ENCODE measurements at regions not wholly inside any gene's neighbourhood (a gene's known extent, or its start where the extent isn't known, plus 50 kb on each side); places are given as distances from the start of the nearest gene placed in this dataset.
"Not testable (repeated sequence)": the region's sequence is repeated elsewhere in the genome, so short reads cannot be mapped to it uniquely, and the experiment has no call there.

DNA sequence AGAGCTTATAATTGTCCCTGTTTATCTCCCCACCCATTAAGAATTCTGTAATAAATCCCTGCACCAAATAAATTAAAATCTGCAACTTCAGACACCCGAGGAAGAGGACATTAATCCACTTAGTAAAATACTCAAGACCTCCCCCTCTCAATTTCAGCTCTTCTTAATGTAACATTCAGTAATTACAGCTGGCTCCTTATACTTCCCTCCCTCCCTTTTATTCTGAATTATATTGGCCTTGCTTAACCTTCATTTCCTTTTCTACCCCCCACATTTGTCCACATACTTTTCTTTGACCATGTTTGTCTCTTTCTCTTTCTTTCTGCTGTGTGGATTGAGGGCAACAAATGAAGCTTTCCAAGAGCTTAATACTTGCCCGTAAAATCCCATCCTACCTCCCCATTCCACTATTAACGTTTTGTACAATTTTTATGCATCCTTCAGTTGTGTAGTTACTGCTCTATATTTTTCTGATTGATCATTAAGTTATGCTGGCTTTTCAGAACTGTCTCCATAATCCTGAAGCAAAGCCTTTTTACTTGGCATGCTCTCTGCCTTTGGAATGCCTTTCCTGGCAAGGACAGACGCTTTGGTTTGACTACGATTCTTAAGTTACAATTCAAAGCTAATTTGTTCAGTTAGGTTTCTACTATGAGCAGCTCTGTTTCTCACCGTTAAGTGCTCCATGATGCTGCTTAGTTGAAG lies 580.1 kb downstream of the ZEB2 start:
- DNase-seq (ENCODE audit: insufficient read length, low spot score) (no peak), FAIRE-seq (no peak)

DNA sequence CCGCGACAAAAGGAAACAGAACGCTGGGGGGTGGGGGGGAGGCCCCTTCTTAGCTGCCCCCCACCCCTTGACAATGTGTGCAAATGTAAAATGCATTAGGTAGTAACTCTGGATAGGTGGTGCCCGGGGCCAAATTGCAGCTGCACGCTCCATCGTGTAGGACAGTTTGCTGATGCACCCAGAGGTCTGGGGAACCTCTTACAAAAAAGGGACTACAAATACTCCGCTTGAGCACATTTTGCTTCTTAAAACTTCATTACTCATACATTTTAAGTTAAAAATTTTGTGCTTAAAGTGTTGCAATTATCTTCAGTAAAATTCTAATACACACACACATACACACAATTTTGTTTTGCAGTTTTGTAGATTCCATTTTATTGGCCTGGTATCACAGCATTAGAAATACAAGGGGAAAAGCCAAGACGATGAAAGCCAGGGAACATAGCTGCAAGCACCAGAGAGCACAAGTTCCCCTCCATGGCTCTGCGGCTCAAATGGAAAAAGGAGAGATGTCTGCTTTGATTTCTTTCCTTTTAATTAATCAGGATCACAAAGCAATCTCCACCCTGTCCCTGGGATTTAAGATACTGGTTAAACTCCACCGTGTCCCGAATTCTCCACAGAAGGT lies 582.1 kb downstream of the ZEB2 start:
- DNase-seq (ENCODE audit: insufficient read length, low spot score) (no peak), FAIRE-seq (peak; percentile 11)

DNA sequence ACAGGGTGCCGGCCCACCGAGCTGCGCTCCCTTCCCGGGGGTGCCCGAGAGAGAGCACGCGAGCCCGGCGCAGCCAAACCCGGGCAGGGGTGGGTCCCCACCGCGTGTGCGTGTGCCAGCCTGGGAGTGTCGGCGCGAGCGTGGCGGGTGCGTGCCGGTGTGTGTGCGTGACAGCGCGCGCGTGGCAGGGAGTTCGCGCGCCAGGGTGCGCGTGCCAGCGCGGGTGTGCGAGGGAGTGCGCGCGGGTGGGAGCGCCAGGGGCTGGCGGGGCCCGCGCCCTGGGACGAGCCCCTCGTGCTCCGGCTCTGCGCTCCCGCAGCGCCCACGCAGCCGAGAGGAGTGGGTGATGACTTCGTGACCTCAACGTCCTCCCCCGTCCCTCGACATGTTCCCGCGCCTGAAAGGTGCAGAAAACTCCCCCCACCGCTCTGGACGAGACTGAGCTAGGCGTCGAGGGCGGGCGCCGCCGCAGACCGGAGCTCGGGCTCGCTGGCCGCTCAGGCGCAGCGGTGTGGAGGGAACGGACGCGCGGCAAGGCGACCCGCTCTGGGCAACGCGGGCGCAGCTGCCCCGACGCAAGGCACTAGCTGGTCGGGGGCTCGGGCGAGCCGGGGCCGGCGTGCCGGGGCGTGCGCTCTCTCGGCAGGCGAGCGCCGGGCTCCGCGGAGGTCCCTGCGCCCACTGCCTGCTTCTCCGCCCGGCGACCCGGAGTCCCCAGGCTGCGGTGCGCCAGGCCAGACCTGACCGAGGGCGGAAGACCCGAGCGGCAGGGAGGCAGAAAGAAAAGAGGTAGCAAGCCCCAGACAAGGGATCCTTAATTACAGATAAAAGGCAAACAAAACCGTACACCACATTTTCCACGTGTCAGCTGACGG lies 582.8 kb downstream of the ZEB2 start:
- FAIRE-seq (peak; percentile 23), DNase-seq (ENCODE audit: insufficient read length, low spot score) (no peak)

DNA sequence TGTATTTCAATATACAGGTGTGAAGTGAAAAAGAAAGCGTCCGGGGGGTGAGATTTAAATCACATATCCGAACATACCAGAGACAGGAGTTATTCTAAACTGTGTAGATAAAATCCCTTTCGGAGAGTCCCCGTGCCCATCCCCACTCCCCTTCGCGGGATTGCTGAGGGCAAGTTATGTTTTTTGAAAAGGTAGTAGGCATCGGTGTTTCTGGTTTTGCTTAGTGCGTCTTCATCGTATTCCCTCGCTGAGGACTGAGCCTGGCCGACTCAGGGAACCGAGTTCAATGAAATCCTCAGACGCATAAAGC lies 583.4 kb downstream of the ZEB2 start:
- no peak for DNase-seq (ENCODE audit: insufficient read length, low spot score)
- FAIRE-seq = no peak

DNA sequence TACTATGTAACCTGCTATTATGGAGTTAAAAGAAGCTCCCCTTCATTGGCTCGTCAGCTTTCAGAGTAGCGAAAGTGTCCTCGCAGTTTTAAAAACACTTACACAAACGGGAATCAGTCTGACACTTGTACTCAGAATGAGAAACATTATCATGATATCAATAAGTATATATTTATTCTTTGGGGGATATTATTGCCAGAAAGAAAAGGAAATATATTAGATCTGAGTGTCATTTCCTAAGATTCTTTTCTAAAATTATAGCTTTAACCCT lies 584.5 kb downstream of the ZEB2 start:
- FAIRE-seq = no peak
- no peak for DNase-seq (ENCODE audit: insufficient read length, low spot score)

DNA sequence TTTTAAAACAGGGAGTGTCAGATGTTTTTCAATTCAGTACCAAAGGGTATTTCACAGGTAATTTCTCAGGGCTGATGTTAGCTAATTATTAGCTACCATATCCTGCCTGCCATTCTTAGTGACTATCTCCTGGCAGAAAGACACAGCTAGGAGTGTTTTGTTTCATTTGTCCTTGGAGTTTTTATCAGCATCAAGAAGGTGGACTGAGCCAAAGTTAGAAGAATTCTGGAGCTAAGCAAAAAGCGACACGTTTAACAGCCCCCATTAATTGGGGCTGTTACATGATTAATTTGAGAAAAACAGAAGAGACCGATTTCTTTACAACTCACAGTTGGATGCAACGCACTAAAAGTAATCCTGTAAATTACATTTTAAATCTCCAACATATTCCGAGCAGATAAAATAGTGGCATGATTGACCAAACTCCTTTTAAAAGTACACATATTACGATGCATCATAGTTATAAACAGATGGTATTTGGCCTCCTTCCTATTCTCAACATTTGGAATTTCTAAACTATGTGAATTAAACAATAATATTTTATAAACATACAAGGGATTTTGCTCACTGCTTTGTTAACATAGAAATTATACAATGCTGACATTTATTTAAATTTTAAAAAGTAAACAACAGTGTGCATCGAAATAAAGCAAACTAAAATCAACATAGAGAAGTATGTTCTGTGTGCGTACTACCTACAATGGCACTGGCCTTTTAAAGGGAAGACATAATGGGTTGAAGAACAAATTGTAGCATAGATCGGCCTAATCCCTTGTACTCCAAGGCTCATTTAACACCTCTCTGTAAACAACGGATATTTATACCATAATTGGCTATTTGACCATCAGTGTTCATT lies 585.1 kb downstream of the ZEB2 start:
- DNase-seq (ENCODE audit: insufficient read length, low spot score) (no peak), FAIRE-seq (peak; percentile 52)

DNA sequence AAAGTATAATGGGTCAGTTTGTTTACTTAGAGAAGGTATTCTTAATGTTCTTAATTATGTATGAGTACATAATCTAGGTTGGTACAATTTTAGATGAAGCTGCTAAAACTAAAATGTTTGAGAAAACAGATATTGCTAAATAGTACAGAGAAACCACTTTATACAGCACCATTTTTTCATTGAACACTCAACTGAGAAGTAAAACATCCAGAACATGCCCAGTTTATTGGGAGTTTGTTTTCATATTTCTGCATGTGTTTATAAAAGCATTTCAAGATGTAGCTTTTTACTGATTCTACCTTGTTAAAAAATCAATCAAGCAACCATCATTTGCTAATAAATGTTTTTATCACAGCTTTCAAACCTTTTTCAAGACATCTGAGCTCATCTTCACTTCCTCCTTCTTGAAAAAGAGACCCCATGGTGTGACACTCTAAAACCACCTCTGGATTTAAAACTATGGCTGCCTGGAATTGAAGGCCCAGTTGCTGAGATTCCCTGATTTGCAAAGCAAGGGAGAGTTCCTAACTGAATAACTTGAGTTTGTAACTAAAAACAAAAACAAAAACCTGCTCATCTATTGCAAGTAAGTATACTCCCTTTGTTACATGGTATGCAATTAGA lies 585.9 kb downstream of the ZEB2 start:
- DNase-seq (ENCODE audit: insufficient read length, low spot score) (no peak), FAIRE-seq (no peak)

DNA sequence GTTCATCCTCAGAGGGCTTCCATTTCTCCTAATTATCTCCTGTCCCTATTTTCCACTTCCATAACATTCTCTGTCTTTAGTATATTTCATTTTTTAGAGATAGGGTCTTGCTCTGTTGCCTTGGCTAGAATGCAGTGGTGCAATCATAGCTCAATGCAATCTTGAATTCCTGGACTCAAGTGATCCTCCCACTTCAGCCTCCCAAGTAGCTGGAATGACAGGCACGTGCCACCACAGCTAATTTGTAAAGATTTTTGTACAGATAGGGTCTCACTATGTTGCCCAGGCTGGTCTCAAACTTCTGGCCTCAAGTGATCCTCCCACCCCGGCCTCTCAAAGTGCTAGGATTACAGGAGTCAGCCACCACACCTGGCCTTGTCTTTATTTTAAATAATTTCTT lies 589.0 kb downstream of the ZEB2 start:
- no peak for FAIRE-seq
- DNase-seq (ENCODE audit: insufficient read length, low spot score) = no peak

DNA sequence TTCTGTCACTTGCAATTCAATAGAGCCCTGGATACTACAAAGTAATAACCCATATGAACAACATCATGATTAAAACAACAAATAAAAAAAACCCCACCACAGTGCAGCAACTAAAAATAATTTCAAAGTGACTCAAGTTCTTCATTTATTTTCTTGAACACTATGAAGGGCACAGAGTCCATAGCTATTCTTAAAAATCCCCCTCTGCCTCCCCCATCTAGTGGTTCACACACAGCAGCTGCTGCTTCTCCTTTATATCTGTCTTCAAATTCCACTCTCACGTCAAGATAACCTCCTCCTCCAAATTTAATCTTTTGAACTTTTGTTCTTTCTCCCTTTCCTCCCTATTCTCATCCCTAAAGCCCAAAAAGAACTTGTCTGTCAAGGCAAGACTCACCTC lies 591.3 kb downstream of the ZEB2 start:
- DNase-seq (ENCODE audit: insufficient read length, low spot score) (no peak), FAIRE-seq (no peak)

DNA sequence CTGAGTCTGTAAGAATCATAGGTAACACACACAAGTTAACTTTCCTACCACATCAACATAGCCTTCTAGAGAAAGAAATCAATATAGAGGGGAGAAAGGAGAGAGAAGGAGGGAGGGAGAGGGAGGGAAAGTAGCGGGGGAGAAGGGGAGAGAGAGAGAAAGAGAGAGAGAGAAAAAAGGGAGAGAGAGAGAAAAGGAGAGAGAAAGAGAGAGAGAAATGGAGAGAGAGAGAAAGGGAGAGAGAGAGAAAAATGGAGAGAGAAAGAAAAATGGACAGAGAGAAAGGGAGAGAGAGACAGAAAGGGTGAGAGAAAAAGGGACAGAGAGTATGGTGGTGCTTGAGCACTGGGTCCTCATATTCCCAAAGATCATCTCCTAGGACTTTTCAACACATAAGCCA lies 591.7 kb downstream of the ZEB2 start:
- no peak for DNase-seq (ENCODE audit: insufficient read length, low spot score)

DNA sequence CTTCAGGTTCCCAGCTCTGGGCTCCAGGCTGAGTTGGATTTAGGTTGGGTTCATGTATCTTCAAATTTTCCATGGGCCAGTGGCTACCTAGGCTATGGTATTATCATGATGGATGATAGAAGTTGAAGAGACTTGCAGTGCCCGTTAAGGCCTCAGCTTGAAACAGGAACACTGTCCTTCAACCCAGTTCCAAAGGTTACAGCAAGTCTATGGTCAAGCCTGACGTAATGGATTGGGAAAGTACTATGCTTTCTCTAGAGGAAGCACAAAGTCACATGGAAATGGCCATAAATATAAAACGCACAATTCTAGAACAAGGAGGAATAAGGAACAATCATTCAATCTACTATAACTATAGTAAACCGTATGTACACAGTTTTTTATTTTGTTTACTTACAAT lies 593.2 kb downstream of the ZEB2 start:
- DNase-seq (ENCODE audit: insufficient read length, low spot score) (no peak), FAIRE-seq (peak; percentile 44)

More for the DNA sequence above, 591.7 kb downstream of the ZEB2 start:
- FAIRE-seq = no peak

DNA sequence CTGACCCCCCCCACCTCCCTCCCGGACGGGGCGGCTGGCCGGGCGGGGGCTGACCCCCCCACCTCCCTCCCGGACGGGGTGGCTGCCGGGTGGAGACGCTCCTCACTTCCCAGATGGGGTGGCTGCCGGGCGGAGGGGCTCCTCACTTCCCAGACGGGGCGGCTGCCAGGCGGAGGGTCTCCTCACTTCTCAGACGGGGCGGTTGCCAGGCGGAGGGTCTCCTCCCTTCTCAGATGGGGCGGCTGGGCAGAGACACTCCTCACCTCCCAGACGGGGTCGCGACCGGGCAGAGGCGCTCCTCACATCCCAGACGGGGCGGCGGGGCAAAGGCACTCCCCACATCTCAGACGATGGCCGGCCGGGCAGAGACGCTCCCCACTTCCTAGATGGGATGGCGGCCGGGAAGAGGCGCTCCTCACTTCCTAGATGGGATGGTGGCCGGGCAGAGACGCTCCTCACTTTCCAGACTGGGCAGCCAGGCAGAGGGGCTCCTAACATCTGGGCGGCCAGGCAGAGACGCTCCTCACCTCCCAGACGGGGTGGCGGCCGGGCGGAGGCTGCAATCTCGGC lies 597.6 kb downstream of the ZEB2 start:
- not testable (repeated sequence) for DNase-seq (ENCODE audit: insufficient read length, low spot score); FAIRE-seq

DNA sequence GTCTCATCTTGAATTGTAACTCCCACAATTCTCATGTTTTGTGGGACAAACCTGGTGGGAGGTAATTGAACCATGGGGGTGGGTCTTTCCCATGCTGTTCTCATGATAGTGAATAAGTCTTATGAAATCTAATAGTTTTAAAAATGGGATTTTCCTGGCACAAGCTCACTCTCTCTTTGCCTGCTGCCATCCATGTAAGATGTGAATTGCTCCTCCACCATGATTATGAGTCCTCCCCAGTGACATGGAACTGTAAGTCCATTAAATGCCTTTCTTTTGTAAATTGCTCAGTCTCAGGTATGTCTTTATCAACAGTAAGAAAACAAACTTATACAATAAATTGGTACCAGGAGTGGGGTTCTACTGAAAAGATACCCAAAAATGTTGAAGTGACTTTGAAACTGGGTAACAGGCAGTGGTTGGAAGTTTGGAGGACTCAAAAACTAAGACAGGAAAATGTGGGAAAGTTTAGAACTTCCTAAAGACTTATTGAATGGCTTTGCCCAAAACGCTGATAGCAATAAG lies 601.4 kb downstream of the ZEB2 start:
- no peak for DNase-seq (ENCODE audit: insufficient read length, low spot score)
- no peak for FAIRE-seq

DNA sequence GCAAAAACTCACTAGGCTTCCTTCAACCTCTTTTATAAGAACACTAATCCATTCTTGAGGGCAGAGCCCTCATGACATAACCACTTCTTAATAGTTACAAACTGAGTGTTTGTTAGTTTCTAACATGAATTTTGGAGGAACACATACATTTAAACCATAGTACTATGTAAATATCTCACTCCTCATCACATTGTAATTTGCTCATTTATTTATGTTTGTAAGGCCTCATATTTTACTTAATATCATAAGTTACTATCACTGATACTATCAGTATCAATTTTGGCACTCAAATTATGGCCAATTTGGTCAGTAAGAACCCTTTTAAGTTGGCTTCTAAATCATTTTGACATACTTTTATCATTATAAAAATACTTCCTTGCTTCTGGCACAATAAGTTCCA lies 603.1 kb downstream of the ZEB2 start:
- FAIRE-seq (no peak), DNase-seq (ENCODE audit: insufficient read length, low spot score) (no peak)

DNA sequence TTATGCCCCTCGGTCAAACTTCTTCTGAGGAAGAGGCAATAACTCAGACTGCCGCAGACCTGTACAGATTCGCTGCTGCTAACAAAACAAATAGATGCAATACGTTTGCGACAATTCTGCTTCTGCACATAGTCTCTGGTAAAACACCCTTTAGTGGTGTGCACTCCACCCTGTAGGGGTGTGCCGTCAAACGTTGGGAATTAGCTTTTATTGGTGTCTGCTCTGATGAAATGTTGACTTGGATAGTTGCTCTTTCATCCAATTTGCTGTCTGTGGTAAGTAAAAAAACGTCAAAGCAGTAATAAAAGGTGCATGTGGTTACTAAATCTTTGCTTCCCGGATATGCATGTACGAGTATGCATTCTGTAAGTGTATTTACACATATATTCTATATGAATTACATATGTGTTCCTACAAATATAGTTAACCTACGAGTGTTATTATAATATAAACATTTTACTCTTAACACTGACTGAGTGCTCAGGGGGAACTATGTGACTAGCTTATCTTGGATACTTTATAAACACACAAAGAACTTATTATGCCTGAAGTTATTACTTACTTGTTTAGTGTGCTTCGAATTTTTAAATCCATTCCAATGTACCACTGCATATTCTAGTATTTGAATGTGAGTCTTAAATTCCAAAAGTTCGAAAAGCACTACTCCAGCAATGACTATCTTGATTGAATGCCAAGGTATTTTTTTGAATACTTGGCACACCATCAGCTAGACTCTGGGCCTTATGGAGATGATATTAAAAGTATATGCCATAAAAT lies 610.2 kb downstream of the ZEB2 start:
- FAIRE-seq (no peak), DNase-seq (ENCODE audit: insufficient read length, low spot score) (no peak)

DNA sequence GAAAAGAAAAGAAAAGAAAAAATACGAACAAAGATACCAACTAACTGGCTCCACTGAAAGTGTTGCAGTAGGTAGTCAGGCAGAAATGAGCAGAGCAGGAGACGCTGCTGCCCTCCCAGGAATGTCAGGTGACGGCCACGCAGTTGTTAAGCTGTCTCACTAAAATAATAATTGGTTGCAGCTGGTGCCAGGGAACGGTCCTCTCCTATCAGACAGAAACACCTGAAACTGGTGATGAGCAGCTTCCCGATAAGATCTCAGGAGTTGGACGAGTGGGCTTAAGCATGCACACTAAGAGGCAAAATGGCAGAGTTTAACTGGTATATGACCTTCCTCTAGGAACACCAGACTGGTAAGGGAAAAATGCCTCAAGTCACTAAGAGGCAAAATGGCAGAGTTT lies 611.1 kb downstream of the ZEB2 start:
- DNase-seq (ENCODE audit: insufficient read length, low spot score) (no peak), FAIRE-seq (no peak)

DNA sequence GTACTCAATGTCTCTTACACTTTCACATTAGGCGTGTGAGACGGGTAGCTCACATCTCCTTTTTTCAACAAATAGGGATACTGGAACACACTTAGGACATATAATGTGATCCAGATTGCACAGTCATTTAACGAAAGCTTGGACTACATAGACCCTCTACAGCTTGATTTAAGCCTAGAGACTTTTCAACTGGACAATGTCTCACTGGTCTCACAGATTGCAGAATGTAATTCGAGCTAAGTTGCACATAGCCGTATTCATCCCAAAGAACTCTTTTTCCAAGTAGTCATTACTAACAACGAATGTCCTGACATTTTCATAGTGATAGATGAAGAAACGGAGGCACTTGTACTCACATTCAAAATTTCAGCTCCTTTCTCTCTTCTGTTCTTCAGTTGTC lies 612.1 kb downstream of the ZEB2 start:
- FAIRE-seq = no peak

DNA sequence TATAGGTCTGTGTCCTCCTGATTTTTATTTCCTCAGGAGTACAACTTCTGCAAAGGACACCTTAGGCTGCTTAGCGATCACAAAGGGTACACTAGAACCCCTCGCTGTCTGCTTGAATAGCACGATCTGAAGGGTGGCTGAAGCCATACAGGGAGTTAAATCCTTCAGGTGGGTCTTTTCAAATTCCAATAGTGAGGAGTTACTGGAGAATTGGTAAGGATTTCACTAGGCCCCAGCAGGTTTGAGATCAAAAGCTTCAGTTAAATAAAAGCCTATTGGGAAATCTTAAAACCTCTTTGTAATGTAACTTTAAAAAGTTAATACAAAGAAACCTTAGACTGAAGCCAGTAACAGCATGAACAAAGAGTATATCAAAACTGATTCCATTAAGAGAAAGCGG lies 613.1 kb downstream of the ZEB2 start:
- FAIRE-seq (no peak), DNase-seq (ENCODE audit: insufficient read length, low spot score) (no peak)

More for the DNA sequence above, 612.1 kb downstream of the ZEB2 start:
- DNase-seq (ENCODE audit: insufficient read length, low spot score) = no peak

DNA sequence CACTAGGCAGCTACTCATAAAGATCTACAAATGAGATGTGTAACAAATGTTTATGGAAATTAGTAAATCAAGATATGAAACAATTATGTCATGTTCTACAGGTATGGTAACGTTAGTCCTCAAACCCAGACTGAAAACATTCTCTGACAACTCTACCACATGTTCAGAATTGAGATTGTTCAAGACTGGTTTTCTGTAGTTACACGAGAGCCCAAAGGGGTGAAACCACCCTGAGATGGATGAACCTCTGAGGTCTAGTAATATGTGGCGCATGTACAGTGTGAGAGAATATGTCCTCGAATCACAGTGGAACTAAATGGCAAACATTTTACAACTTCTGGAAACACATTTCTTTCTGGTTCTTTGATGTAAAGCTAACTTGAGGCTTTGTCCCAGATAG lies 614.3 kb downstream of the ZEB2 start:
- FAIRE-seq = no peak
- no peak for DNase-seq (ENCODE audit: insufficient read length, low spot score)

Data from GM19239 (cell line).